ENCODE measurements at regions not wholly inside any gene's neighbourhood (a gene's known extent, or its start where the extent isn't known, plus 50 kb on each side); places are given as distances from the start of the nearest gene placed in this dataset.
"Not testable (repeated sequence)": the region's sequence is repeated elsewhere in the genome, so short reads cannot be mapped to it uniquely, and the experiment has no call there.

- DNase-seq: no peak
Measured at GRCh38 chr19:20385061-20385460, 180.5 kb downstream of the ZNF737 start.

- DNase-seq: no peak
Measured at GRCh38 chr19:20371911-20372310, 193.7 kb downstream of the ZNF737 start.

- not testable (repeated sequence) for DNase-seq
Measured at GRCh38 chr19:20371304-20371703, 194.3 kb downstream of the ZNF737 start.

GRCh38 chr19:20367811-20368294, 197.7 kb downstream of the ZNF737 start:
- DNase-seq: no peak

- DNase-seq: no peak
Measured at GRCh38 chr19:20365146-20365545, 198.1 kb downstream of the ZNF486 start.

- no peak for DNase-seq
Measured at GRCh38 chr19:20359933-20360720, 193.1 kb downstream of the ZNF486 start.

GRCh38 chr19:20358841-20359465, 191.9 kb downstream of the ZNF486 start:
- DNase-seq: not testable (repeated sequence)

- no peak for DNase-seq
Measured at GRCh38 chr19:20357921-20358320, 190.9 kb downstream of the ZNF486 start.

GRCh38 chr19:20351244-20351643, 184.2 kb downstream of the ZNF486 start:
- DNase-seq: no peak

GRCh38 chr19:20349206-20349605, 182.2 kb downstream of the ZNF486 start:
- no peak for DNase-seq

GRCh38 chr19:20339444-20339843, 172.4 kb downstream of the ZNF486 start:
- no peak for DNase-seq

GRCh38 chr19:20334760-20335159, 167.7 kb downstream of the ZNF486 start:
- no peak for DNase-seq

GRCh38 chr19:20333508-20333907, 166.5 kb downstream of the ZNF486 start:
- DNase-seq: no peak

GRCh38 chr19:20325151-20325550, 158.1 kb downstream of the ZNF486 start:
- no peak for DNase-seq

GRCh38 chr19:20321139-20321763, 154.2 kb downstream of the ZNF486 start:
- no peak for DNase-seq

GRCh38 chr19:20320191-20320590, 153.2 kb downstream of the ZNF486 start:
- DNase-seq: no peak

- DNase-seq: no peak
Measured at GRCh38 chr19:20318616-20319015, 151.6 kb downstream of the ZNF486 start.

GRCh38 chr19:20315543-20315942, 148.5 kb downstream of the ZNF486 start:
- no peak for DNase-seq

GRCh38 chr19:20313894-20314293, 146.9 kb downstream of the ZNF486 start:
- no peak for DNase-seq

- DNase-seq: no peak
Measured at GRCh38 chr19:20307127-20307526, 140.1 kb downstream of the ZNF486 start.

- not testable (repeated sequence) for DNase-seq
Measured at GRCh38 chr19:20296314-20296713, 129.3 kb downstream of the ZNF486 start.

- DNase-seq: no peak
Measured at GRCh38 chr19:20294181-20294580, 127.2 kb downstream of the ZNF486 start.

GRCh38 chr19:20292520-20292919, 125.5 kb downstream of the ZNF486 start:
- DNase-seq: not testable (repeated sequence)

GRCh38 chr19:20289186-20289585, 122.2 kb downstream of the ZNF486 start:
- DNase-seq: no peak
